ENCODE measurements at regions not wholly inside any gene's neighbourhood (a gene's known extent, or its start where the extent isn't known, plus 50 kb on each side); places are given as distances from the start of the nearest gene placed in this dataset.
A peak's percentile ranks its signal among the peaks of the same experiment; 100 is the strongest.
"Not testable (repeated sequence)": the region's sequence is repeated elsewhere in the genome, so short reads cannot be mapped to it uniquely, and the experiment has no call there.

- DNase-seq (ENCODE audit: insufficient read length, low spot score) (no peak), FAIRE-seq (no peak)
Observed at GRCh38 chrX:12032082-12032481, 106.2 kb upstream of the FRMPD4 start.

GRCh38 chrX:12034741-12035140 is 103.5 kb upstream of the FRMPD4 start:
- DNase-seq (ENCODE audit: insufficient read length, low spot score) = no peak
- FAIRE-seq = no peak

- FAIRE-seq (no peak), DNase-seq (ENCODE audit: insufficient read length, low spot score) (no peak)
Observed at GRCh38 chrX:12042615-12043014, 95.7 kb upstream of the FRMPD4 start.

GRCh38 chrX:12052109-12052508 is 86.2 kb upstream of the FRMPD4 start:
- DNase-seq (ENCODE audit: insufficient read length, low spot score) = no peak
- FAIRE-seq = no peak

GRCh38 chrX:12058087-12058486 is 80.2 kb upstream of the FRMPD4 start:
- no peak for DNase-seq (ENCODE audit: insufficient read length, low spot score)
- FAIRE-seq = no peak

- DNase-seq (ENCODE audit: insufficient read length, low spot score) (no peak), FAIRE-seq (no peak)
Observed at GRCh38 chrX:12060489-12061260, 77.6 kb upstream of the FRMPD4 start.

GRCh38 chrX:12065251-12065650 is 73.0 kb upstream of the FRMPD4 start:
- DNase-seq (ENCODE audit: insufficient read length, low spot score) (no peak), FAIRE-seq (no peak)

GRCh38 chrX:12076046-12076445 is 62.2 kb upstream of the FRMPD4 start:
- DNase-seq (ENCODE audit: insufficient read length, low spot score) (no peak), FAIRE-seq (no peak)

GRCh38 chrX:12080265-12080664 is 58.0 kb upstream of the FRMPD4 start:
- peak; percentile 11 for DNase-seq (ENCODE audit: insufficient read length, low spot score)

GRCh38 chrX:12082959-12083358 is 55.3 kb upstream of the FRMPD4 start:
- FAIRE-seq; DNase-seq (ENCODE audit: insufficient read length, low spot score): not testable (repeated sequence)

More at GRCh38 chrX:12080265-12080664, 58.0 kb upstream of the FRMPD4 start:
- no peak for FAIRE-seq
